ENCODE measurements at regions not wholly inside any gene's neighbourhood (a gene's known extent, or its start where the extent isn't known, plus 50 kb on each side); places are given as distances from the start of the nearest gene placed in this dataset.

DNA sequence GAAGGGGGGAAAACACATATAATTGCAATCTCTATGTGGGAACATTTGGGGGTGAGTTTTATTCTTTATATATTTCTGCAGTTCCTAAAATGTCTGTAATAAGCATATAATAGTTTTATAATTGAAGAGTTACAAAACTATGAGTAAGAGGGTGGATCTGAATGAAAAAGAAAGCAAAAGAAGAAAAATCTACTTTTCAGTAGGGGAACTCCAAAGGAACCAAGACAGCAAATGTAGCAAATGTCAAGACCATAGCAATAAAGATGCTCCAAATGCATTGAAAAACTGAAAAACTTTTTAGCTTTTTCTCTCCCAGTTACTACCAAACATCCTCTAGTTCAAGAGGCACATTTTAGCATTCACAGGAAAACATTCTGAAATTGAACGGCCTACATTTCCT, 434.8 kb downstream of the LMO4 start:
- TF ChIP-seq, protein P1, sequence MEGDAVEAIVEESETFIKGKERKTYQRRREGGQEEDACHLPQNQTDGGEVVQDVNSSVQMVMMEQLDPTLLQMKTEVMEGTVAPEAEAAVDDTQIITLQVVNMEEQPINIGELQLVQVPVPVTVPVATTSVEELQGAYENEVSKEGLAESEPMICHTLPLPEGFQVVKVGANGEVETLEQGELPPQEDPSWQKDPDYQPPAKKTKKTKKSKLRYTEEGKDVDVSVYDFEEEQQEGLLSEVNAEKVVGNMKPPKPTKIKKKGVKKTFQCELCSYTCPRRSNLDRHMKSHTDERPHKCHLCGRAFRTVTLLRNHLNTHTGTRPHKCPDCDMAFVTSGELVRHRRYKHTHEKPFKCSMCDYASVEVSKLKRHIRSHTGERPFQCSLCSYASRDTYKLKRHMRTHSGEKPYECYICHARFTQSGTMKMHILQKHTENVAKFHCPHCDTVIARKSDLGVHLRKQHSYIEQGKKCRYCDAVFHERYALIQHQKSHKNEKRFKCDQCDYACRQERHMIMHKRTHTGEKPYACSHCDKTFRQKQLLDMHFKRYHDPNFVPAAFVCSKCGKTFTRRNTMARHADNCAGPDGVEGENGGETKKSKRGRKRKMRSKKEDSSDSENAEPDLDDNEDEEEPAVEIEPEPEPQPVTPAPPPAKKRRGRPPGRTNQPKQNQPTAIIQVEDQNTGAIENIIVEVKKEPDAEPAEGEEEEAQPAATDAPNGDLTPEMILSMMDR (conservative IDR thresholded peaks at IDR 0.05; ENCODE audit: low read length): no peak
- no peak for TF ChIP-seq EZH2phosphoT487 (IDR thresholded peaks at IDR 0.05; ENCODE audit: borderline replicate concordance, low read depth, low read length)

Data from OCI-LY7 (cell line).